CD14-positive monocyte (primary cell): ENCODE measurements at regions not wholly inside any gene's neighbourhood (a gene's known extent, or its start where the extent isn't known, plus 50 kb on each side); places are given as distances from the start of the nearest gene placed in this dataset.
"Not testable (repeated sequence)": the region's sequence is repeated elsewhere in the genome, so short reads cannot be mapped to it uniquely, and the experiment has no call there.

ENCODE experiments used
- DNase-seq, 3 donors: peaks; one replicate each; pipeline ENCODE4 v3.0.0-alpha.2; 2011 to 2022
- H2AFZ ChIP-seq: 2 replicates; pipeline ENCODE4 v1.6.0; 2012; ENCODE audit warnings: mild to moderate bottlenecking, low read depth, low read length, inconsistent platforms; ENCODE audit not compliant: insufficient read depth, poor library complexity, severe bottlenecking
- H3K27ac ChIP-seq, 2 donors: 1 replicate in 1 of 2; 2 replicates in 1 of 2; pipeline ENCODE4 v1.5.1; 2012 to 2013; ENCODE audit warnings: low read length in 2 of 2, control low read depth in 1 of 2, inconsistent platforms in 1 of 2, low read depth in 1 of 2, mild to moderate bottlenecking in 1 of 2
- H3K27me3 ChIP-seq, 2 donors: one replicate each; pipeline versions ENCODE4 v1.6.0 to v1.6.1; 2011 to 2013; ENCODE audit warnings: low read length in 2 of 2; ENCODE audit not compliant: control insufficient read depth in 2 of 2, insufficient read depth in 2 of 2
- H3K36me3 ChIP-seq, 2 donors: replicated peaks in 1 of 2; 1 replicate in 1 of 2; 2 replicates in 1 of 2; pipeline versions ENCODE4 v1.5.1 to v1.6.1; 2012 to 2013; ENCODE audit warnings: low read length in 2 of 2, control low read depth in 1 of 2, inconsistent platforms in 1 of 2, mild to moderate bottlenecking in 1 of 2; ENCODE audit not compliant: insufficient read depth in 2 of 2, control insufficient read depth in 1 of 2
- H3K4me1 ChIP-seq, 2 donors: 1 replicate in 1 of 2; 2 replicates in 1 of 2; pipeline versions ENCODE4 v1.5.1 to v1.6.1; 2012 to 2013; ENCODE audit warnings: low read length in 2 of 2, control low read depth in 1 of 2, inconsistent platforms in 1 of 2, mild to moderate bottlenecking in 1 of 2, moderate library complexity in 1 of 2; ENCODE audit not compliant: insufficient read depth in 2 of 2, control insufficient read depth in 1 of 2
- H3K4me2 ChIP-seq: replicated peaks from 2 replicates; pipeline ENCODE3; 2012; ENCODE audit warnings: low read length, moderate library complexity, mild to moderate bottlenecking; ENCODE audit not compliant: poor library complexity, severe bottlenecking; ENCODE audit errors: extremely low read depth
- H3K4me3 ChIP-seq, 3 experiments: fragments of 200-600 bp in 1 of 3; sonication (generic) in 1 of 3; replicated peaks in 1 of 3; 1 replicate in 2 of 3; 2 replicates in 1 of 3; pipeline ENCODE4 v1.5.1; 2011 to 2013; ENCODE audit warnings: low read length in 3 of 3, mild to moderate bottlenecking in 3 of 3, control low read depth in 2 of 3, low read depth in 2 of 3, inconsistent platforms in 1 of 3, moderate library complexity in 1 of 3
- H3K79me2 ChIP-seq: 2 replicates; pipeline ENCODE4 v1.6.0; 2012; ENCODE audit warnings: mild to moderate bottlenecking, control low read depth, inconsistent platforms, low read length, moderate library complexity; ENCODE audit not compliant: insufficient read depth
- H3K9ac ChIP-seq: 2 replicates; pipeline ENCODE4 v1.6.0; 2017; ENCODE audit warnings: low read length, mild to moderate bottlenecking; ENCODE audit not compliant: insufficient read depth, poor library complexity, severe bottlenecking
- H3K9me3 ChIP-seq, 2 donors: replicated peaks in 1 of 2; 1 replicate in 1 of 2; 2 replicates in 1 of 2; pipeline versions ENCODE4 v1.5.1 to v1.6.1; 2012 to 2013; ENCODE audit warnings: low read length in 2 of 2, control low read depth in 1 of 2; ENCODE audit not compliant: control insufficient read depth in 1 of 2, insufficient read depth in 1 of 2
- H4K20me1 ChIP-seq: 2 replicates; pipeline ENCODE4 v1.6.0; 2012; ENCODE audit warnings: mild to moderate bottlenecking, low read length, control low read depth, moderate library complexity; ENCODE audit not compliant: insufficient read depth
- H3K27ac Mint-ChIP-seq, 7 donors: one replicate each; pipeline ENCODE4 v1.8.0; 2020; ENCODE audit warnings: mild to moderate bottlenecking in 7 of 7, mixed read lengths in 7 of 7, moderate library complexity in 6 of 7, inconsistent platforms in 2 of 7
- H3K27me3 Mint-ChIP-seq, 3 donors: one replicate each; pipeline ENCODE4 v1.8.0; 2021 to 2022; ENCODE audit warnings: low read depth in 3 of 3, mild to moderate bottlenecking in 3 of 3, mixed read lengths in 3 of 3, moderate library complexity in 3 of 3, inconsistent platforms in 1 of 3
- H3K36me3 Mint-ChIP-seq, 2 donors: one replicate each; pipeline ENCODE4 v1.8.0; 2020; ENCODE audit warnings: mixed read lengths in 2 of 2, inconsistent platforms in 1 of 2, mild to moderate bottlenecking in 1 of 2
- H3K4me1 Mint-ChIP-seq: one replicate; pipeline ENCODE4 v1.8.0; 2020; ENCODE audit warnings: mild to moderate bottlenecking, mixed read lengths
- H3K4me3 Mint-ChIP-seq, 2 donors: one replicate each; pipeline ENCODE4 v1.8.0; 2020; ENCODE audit warnings: mild to moderate bottlenecking in 2 of 2, mixed read lengths in 2 of 2, moderate library complexity in 1 of 2
- H3K9me3 Mint-ChIP-seq, 7 donors: one replicate each; pipeline ENCODE4 v1.8.0; 2020 to 2022; ENCODE audit warnings: mixed read lengths in 7 of 7, mild to moderate bottlenecking in 6 of 7, moderate library complexity in 6 of 7, inconsistent platforms in 2 of 7
- WGBS: methylation state at CpG from one replicate; pipeline ENCODE4 v1.1.5; 2013; ENCODE audit warnings: missing lambda C conversion rate; ENCODE audit not compliant: insufficient coverage; 5-methylcytosine and 5-hydroxymethylcytosine counted together
- intact Hi-C, 2 donors: fragments of 100-400 bp; cut with micrococcal nuclease; formaldehyde crosslinking; loops; one replicate each; pipeline versions ENCODE4 v1.15.0 to v1.15.1; 2023

- H3K4me3 ChIP-seq, H3K4me1 ChIP-seq, H3K27me3 Mint-ChIP-seq, H3K9ac ChIP-seq, H3K27me3 ChIP-seq, H3K4me2 ChIP-seq, H2AFZ ChIP-seq, H3K36me3 Mint-ChIP-seq, H3K9me3 ChIP-seq, H3K9me3 Mint-ChIP-seq, H3K4me3 Mint-ChIP-seq, H3K27ac ChIP-seq, H3K36me3 ChIP-seq, H3K4me1 Mint-ChIP-seq, intact Hi-C loops, H3K27ac Mint-ChIP-seq, H3K79me2 ChIP-seq, H4K20me1 ChIP-seq: not testable (repeated sequence)
- peak in 1 of 3 donors; percentile 1 for DNase-seq
- WGBS, result 91% methylated on average over 3 of the region's 9 CpGs
Observed at GRCh38 chr17:72786-73185, 64.6 kb upstream of the SCGB1C2 start.
